Tibial nerve (tissue), 4 donors: ENCODE measurements at regions not wholly inside any gene's neighbourhood (a gene's known extent, or its start where the extent isn't known, plus 50 kb on each side); places are given as distances from the start of the nearest gene placed in this dataset.
"Not testable (repeated sequence)": the region's sequence is repeated elsewhere in the genome, so short reads cannot be mapped to it uniquely, and the experiment has no call there.

Experiments used
- DNase-seq, 2 donors: peaks; one replicate each; pipeline ENCODE4 v3.0.0-alpha.2; 2019; ENCODE audit warnings: low spot score in 2 of 2
- H3K27ac ChIP-seq, 4 donors: fragments of 200-600 bp; sonication (generic) in 3 of 4; one replicate each; pipeline ENCODE4 v1.5.1; 2017 to 2019; ENCODE audit warnings: mild to moderate bottlenecking in 1 of 4
- H3K27me3 ChIP-seq, 2 donors: fragments of 200-600 bp; sonication (generic) in 1 of 2; one replicate each; pipeline versions ENCODE4 v1.5.1 to v1.6.0; 2017 to 2019
- H3K36me3 ChIP-seq, 3 donors: fragments of 200-600 bp; sonication (generic); one replicate each; pipeline ENCODE4 v1.5.1; 2018 to 2019
- H3K4me1 ChIP-seq, 4 donors: fragments of 200-600 bp; sonication (generic) in 3 of 4; one replicate each; pipeline ENCODE4 v1.5.1; 2017 to 2019
- H3K4me3 ChIP-seq, 4 donors: fragments of 200-600 bp; sonication (generic) in 3 of 4; one replicate each; pipeline ENCODE4 v1.5.1; 2017 to 2019; ENCODE audit warnings: mild to moderate bottlenecking in 1 of 4, moderate library complexity in 1 of 4
- H3K9me3 ChIP-seq, 4 donors: fragments of 200-600 bp; sonication (generic) in 3 of 4; one replicate each; pipeline ENCODE4 v1.5.1; 2017 to 2019
- EP300 ChIP-seq, 2 donors: sonication (generic); formaldehyde crosslinking; IDR thresholded peaks; one replicate each; pipeline ENCODE4 v1.6.1; 2017; ENCODE audit warnings: antibody characterized with exemption in 2 of 2, mild to moderate bottlenecking in 1 of 2
- POLR2A ChIP-seq, 2 donors: fragments of 450-650 bp; IDR thresholded peaks; one replicate each; pipeline ENCODE4 v1.6.1; 2017; ENCODE audit warnings: antibody characterized with exemption in 2 of 2, mild to moderate bottlenecking in 2 of 2, moderate library complexity in 2 of 2
- WGBS, 2 donors: methylation state at CpG; one replicate each; pipeline ENCODE4 v1.1.5; 2018; 5-methylcytosine and 5-hydroxymethylcytosine counted together
- TF ChIP-seq, protein P1 (sequence below), 5 experiments: fragments of 200-600 bp in 3 of 5; fragments of 450-650 bp in 2 of 5; sonication (generic) in 3 of 5; IDR thresholded peaks; one replicate each; pipeline ENCODE4 v1.5.1; 2016 to 2019; ENCODE audit warnings: antibody characterized with exemption in 5 of 5, mild to moderate bottlenecking in 3 of 5, moderate library complexity in 2 of 5

DNA sequence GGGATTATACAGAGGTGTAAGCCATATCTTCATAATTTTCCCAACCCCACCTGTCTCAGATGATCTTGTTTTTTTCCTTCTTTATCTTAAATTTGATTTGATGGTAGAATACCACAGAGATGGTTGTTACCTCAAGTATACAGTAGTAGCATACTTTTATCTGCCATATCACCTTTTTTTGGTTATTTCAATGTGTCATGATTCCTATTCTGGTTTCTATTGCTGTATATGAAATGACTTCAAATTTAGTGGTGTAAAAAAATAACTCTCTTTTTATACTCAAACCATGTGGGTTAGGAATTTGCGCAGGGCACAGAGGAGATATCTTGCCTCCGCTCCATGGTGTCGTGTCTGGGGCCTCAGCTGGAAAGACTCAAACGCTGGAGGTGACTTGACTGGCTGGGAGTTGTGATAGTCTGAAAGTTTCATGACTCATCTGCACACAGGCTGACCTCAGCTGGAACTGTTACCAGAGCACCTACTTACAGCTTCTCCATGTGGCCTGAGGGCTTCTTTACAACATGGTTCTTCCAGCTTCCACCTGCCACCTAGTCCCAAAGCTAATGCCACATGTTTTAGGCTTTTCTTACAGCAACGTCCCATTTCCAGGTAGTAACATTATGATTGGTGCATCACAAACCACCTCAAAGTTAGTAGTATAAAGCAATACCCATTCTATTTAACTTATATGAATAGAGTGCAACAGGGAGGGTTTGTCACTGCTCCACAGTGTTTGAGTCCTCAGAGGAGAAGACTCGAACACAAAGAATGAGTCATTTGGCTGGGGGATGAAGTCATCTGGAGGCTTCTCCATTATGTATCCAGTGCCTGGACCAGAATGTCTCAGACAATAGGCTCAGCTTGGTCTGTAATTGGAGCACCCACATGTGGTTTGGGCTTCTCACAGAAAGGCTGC is 82.3 kb upstream of the XPO1 start:
- DNase-seq = no peak
- no peaks in the 10 kb centered on the region for H3K27me3 ChIP-seq
- no peak overlapping the region for H3K27ac ChIP-seq
- H3K4me1 ChIP-seq = no peaks in the 10 kb centered on the region
- 67 to 68% methylated on average over 6 of the region's 6 CpGs for WGBS, 2 donors
- no peaks in the 10 kb centered on the region for H3K36me3 ChIP-seq
- H3K9me3 ChIP-seq = no peaks in the 10 kb centered on the region
- no peak for TF ChIP-seq EP300 (IDR thresholded peaks at IDR 0.05)
- H3K4me3 ChIP-seq = no peak overlapping the region

DNA sequence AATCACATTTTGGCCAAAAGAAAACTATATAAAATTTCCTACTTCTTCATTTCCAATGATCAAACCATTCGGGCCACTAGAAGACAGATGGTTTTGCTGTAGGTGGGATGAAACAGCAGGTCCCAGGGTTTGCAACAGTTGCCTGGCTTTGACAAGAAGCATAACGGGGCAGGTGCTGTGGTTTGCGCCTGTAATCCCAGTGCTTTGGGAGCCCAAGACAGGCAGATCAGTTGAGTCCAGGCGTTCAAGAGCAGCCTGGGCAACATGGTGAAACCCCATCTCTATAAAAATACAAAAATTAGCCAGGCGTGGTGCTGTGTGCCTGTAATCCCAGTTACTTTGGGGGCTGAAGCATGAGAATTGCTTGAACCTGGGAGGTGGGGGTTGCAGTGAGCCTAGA is 81.4 kb upstream of the XPO1 start:
- Histone ChIP-seq H3K27ac (no peak overlapping the region), H3K4me1 (no peaks in the 10 kb centered on the region), H3K27me3 (no peaks in the 10 kb centered on the region), H3K36me3 (no peaks in the 10 kb centered on the region), H3K4me3 (no peak overlapping the region), H3K9me3 (no peaks in the 10 kb centered on the region)
- TF ChIP-seq, protein P1, sequence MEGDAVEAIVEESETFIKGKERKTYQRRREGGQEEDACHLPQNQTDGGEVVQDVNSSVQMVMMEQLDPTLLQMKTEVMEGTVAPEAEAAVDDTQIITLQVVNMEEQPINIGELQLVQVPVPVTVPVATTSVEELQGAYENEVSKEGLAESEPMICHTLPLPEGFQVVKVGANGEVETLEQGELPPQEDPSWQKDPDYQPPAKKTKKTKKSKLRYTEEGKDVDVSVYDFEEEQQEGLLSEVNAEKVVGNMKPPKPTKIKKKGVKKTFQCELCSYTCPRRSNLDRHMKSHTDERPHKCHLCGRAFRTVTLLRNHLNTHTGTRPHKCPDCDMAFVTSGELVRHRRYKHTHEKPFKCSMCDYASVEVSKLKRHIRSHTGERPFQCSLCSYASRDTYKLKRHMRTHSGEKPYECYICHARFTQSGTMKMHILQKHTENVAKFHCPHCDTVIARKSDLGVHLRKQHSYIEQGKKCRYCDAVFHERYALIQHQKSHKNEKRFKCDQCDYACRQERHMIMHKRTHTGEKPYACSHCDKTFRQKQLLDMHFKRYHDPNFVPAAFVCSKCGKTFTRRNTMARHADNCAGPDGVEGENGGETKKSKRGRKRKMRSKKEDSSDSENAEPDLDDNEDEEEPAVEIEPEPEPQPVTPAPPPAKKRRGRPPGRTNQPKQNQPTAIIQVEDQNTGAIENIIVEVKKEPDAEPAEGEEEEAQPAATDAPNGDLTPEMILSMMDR (IDR thresholded peaks at IDR 0.05) = no peak
- no peak for TF ChIP-seq POLR2A (IDR thresholded peaks at IDR 0.05)
- no peak for TF ChIP-seq EP300 (IDR thresholded peaks at IDR 0.05)
- WGBS, 2 donors = 77 to 83% methylated on average over 5 of the region's 5 CpGs
- no peak for DNase-seq

DNA sequence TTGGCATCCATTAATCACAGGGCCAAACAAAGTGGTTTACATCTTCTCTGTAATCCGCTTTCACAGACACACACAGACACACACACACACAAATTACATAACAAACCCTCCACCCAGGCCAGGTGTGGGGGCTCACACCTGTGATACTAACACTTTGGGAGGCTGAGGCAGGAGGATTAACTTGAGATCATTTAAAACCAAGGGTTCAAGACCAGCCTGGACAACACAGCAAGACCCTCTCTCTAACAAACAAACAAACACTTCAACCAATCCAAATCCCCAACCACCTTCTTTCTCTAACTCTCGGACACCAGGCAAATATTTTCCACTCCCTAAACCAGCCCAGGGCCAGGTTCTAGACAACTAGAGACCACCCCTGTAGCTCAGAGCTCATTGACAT is 79.5 kb upstream of the XPO1 start:
- Histone ChIP-seq H3K4me1 (no peaks in the 10 kb centered on the region), H3K4me3 (no peak overlapping the region), H3K27ac (no peak overlapping the region), H3K27me3 (no peaks in the 10 kb centered on the region), H3K9me3 (no peaks in the 10 kb centered on the region), H3K36me3 (no peaks in the 10 kb centered on the region)
- 77 to 82% methylated on average over 2 of the region's 2 CpGs for WGBS, 2 donors
- DNase-seq = no peak
- TF ChIP-seq POLR2A (IDR thresholded peaks at IDR 0.05) = no peak
- TF ChIP-seq, protein P1 (IDR thresholded peaks at IDR 0.05) = no peak
- TF ChIP-seq EP300 (IDR thresholded peaks at IDR 0.05) = no peak

DNA sequence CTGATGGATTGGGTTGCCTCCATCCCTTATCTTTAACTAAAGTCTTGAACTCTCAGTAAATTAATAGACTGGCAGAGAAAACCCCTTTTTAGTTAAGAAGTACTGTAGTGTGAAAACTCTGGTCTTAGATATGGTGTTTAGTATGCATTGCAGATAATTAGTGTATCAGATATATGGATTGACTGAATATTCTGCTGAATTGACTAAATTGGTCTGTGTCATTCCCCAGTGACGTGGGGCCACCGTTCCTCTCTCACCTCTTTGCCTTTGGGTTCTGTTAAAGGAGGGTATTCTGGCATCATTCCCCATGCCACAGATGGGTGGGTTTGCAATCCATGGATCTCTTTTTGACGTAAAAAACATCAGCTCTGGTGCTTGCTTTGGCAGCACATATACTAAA is 67.1 kb upstream of the XPO1 start:
- Histone ChIP-seq H3K4me1 (no peaks in the 10 kb centered on the region), H3K9me3 (no peaks in the 10 kb centered on the region), H3K4me3 (no peak overlapping the region), H3K36me3 (no peaks in the 10 kb centered on the region), H3K27ac (no peak overlapping the region), H3K27me3 (no peaks in the 10 kb centered on the region)
- WGBS, 2 donors = 81 to 91% methylated on average over 3 of the region's 3 CpGs
- TF ChIP-seq EP300 (IDR thresholded peaks at IDR 0.05) (no peak), POLR2A (IDR thresholded peaks at IDR 0.05) (no peak)
- TF ChIP-seq, protein P1 (IDR thresholded peaks at IDR 0.05) = no peak
- DNase-seq = no peak

DNA sequence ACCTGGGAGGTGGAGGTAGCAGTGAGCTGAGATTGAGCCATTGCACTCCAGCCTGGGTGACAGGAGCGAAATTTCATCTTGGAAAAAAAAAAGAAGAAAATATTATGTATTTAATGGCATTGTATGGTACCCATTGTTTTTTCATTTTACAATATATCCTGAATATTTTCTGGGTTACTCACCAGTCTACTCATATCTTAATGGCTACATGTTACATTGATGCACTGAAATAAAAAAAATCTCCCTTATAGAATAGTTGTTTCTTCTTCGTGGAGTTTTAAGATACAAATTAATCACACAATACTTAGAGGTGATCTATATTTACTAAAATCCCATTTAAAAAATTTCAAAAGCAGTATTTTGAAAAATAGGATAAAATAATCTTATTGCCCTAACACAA is 66.3 kb upstream of the XPO1 start:
- no peaks in the 10 kb centered on the region for H3K4me1 ChIP-seq
- WGBS, 2 donors = 75 to 79% methylated on average over 2 of the region's 2 CpGs
- H3K9me3 ChIP-seq = no peaks in the 10 kb centered on the region
- no peak for DNase-seq
- no peak overlapping the region for H3K27ac ChIP-seq
- no peaks in the 10 kb centered on the region for H3K36me3 ChIP-seq
- H3K27me3 ChIP-seq = no peaks in the 10 kb centered on the region
- TF ChIP-seq POLR2A (IDR thresholded peaks at IDR 0.05) = no peak
- TF ChIP-seq, protein P1 (IDR thresholded peaks at IDR 0.05) = no peak
- TF ChIP-seq EP300 (IDR thresholded peaks at IDR 0.05) = no peak
- H3K4me3 ChIP-seq = no peak overlapping the region

DNA sequence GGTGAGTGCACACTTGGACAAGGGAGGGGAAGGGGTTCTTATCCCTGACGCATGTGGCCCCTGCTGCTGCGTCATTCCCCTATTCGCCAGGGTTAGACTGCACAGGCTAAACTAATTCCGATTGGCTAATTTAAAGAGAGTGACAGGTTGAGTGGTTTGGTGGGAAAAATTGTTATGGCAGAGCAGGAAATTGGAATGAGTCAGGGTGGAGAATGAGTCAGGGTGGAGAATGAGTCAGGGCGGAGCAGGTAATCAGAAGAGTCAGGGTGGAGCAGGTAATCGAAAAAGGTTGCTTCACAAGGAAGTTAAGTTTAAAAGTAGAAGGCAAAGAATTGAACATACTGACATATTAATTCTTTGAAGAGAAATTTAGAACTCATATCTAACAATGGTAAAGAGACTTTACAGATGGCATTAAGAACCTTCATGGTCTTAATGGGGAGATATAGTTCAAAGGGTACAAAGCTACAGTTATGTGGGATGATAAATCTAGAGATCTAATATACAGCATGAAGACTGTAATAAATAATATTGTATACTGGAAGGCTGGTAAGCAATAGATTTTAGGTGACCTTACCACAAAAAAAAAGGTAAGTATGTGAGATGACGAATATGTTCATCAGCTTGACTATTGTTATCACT is 60.5 kb upstream of the XPO1 start:
- WGBS, 2 donors = 90 to 95% methylated on average over 7 of the region's 7 CpGs
- H3K4me1 ChIP-seq, H3K27ac ChIP-seq, H3K4me3 ChIP-seq, H3K36me3 ChIP-seq, DNase-seq, H3K27me3 ChIP-seq, H3K9me3 ChIP-seq: not testable (repeated sequence)
